NCI-H1092 (cell line): ENCODE measurements at regions not wholly inside any gene's neighbourhood (a gene's known extent, or its start where the extent isn't known, plus 50 kb on each side); places are given as distances from the start of the nearest gene placed in this dataset.

Experiments used
- DNase-seq: peaks from one replicate; lab custom pipeline; 2025; lab: John Stamatoyannopoulos, UW

DNA sequence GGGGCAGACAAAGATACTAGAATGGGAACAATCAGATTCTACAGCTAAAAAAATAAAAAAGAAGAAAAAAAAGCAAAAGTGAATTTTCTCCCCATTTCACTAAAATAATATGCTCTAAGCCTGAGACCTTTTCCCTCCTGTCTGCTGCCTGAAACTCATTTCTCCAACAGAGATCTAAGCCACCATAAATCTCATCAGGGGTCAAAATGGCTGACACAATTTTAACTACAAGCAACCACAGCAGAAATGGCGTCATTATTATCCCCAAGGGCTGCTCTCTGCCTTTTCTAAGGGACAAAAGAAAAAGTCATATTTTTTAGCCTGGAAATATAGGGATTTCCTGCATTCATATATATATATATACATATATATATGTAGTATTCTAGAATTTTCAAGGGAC is 183.7 kb upstream of the CAMK1G start:
- no peak for DNase-seq

DNA sequence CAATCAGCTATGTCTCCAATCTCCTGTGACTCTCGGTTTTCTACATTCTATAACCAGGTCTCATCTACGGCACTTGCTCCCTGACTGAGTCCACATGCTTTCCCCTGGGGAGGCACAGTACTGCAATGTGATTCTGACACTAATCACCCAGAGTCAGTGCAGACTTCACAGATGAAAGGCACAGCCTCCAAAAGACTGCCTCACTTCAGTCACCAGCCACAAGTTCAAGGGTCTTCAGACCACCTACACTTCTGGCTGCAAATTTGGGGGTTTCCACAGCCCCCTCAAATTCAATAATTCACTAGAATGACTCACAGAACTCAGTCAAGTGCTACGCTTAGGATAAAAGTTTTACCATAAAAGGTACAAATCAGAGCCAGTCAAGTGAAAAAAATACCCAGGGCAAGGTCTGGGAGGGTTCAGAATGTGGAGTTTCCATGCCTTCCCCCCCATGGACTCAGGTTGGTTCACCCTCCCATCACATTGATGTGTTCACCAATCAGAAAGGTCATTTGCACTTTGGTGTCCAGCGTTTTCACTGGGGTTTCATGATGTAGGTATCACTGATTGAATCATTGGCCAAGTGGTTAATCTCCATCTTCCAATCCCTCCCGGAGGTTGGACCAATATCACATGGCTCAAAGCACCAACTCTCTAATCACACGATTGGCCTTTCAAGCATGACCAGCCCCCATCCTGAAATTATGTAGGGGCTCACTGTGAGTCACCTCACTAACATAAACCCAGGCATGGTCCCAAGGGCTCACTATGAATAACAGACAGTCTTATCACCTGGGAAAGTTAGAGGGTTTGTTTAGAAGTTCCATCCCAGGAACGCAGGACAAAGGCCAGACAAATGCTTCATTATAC is 182.9 kb upstream of the CAMK1G start:
- no peak for DNase-seq

DNA sequence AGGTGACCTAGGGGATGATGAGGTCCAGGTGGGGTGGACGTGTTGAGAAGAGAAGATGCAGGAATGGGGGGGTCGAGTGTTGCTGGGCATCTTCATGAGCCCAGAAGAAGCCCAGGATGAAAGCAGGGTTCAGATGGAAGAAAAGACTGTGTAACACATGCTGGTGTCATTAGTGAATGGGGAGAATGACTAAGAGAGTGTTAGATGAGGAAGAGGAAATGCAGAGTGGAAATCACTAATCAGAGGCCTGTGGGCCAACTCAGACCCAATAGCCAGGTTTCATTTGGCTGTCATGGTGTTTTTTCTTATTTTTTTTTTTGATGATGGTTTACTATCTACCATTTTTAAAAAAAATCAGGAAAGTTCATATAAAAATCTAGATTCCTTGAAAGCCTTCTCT is 180.8 kb upstream of the CAMK1G start:
- no peak for DNase-seq

DNA sequence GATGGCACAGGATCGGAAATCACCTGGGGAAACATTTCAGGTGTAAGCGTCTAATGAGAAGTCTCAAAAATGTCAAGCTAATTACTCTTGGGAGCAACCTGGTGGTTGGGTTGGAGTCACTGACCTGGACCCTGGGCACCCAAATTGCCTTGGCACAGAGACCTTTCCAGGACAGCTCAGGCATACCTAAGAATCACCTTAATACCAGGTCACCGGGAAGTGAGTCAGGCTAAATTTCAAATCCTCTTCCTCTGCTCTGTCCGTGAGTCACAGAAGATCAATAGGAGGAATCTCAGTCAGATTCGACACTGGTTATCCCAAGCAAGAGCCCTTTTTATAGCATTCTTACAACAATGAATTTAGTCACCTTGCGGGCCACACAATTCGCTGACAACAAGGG is 179.6 kb upstream of the CAMK1G start:
- no peak for DNase-seq

GRCh38 chr1:209404577-209404976 is 178.9 kb upstream of the CAMK1G start:
- no peak for DNase-seq

DNA sequence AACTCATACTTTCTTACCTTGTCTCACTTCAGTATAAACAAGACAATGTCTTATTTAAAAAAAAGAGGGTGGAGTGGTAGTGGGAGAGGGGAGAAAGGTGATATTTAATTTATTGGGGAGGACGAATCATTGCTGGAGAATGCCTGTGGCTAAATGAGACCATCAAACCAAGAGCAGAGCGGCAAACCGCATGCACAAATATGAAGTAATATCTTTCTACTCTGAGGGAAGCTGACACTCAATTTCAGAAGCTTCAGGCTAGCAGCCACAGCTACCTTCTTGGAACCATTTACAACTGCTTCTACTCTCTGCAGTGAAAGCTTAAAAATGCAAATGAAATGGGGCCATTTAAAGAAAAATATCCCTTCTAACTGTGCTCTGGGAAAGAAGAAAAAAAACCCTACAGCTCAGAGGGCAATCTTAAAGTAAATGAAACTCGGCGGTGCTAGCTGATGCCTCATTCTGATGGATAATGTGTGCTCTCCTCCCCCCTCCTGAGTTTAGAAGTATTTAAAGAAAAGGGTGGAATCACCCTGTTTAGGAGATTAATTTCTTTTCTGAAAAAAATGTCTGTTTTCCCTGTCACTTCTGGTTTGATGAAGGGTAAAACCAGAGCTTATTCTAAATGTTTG is 178.2 kb upstream of the CAMK1G start:
- DNase-seq, result no peak

DNA sequence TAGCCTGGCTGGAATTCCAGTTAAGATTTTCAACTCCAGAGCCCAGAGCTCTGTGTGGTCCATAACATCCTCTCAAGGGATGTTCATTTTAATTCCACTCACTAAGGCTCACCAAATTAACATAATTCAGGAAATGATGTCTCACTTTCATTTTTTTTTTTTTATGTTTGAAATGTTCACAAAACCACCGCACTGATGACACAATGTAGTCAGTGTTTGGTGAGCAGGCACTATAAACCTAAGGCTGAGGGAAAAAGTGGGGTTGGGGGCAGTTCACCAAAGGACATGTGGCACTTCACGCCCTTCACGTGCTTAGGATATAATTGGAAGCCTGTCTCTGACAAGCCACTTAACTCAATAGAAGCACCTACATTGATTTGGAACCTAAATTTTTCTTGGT is 177.3 kb upstream of the CAMK1G start:
- no peak for DNase-seq

DNA sequence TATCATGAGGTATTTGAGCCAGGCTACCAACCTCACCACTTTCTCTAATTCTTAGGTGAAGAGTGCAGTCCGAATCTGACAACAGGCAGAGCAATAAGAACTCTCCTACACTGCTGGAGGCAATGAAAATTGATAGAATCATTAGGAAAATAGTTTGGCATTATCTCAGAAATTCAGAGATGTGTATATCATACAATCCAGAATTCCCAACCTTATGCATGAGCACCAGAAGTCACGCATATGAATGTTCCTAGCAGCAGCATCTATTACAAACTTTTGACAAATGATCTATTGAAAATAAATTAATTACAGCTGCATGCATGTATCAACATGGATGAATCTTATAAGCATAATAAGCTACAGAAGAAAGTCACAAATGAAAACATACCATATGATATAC is 176.9 kb upstream of the CAMK1G start:
- no peak for DNase-seq

DNA sequence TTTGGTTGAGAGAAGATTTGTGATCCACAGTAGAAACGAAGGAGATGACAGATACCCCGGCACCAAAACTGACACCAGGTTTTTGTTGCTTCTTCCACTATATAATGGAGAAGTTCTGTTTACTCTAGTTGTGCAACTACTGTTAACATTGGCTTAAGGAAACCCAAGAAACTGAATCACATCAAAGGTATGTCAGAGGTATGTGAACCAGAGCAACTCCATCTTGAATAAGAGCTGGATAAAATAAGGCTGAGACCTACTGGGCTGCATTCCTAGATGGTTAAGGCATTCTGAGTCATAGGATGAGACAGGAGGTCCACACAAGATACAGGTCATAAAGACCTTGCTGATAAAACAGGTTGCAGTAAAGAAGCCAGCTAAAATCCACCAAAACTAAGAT is 173.7 kb upstream of the CAMK1G start:
- no peak for DNase-seq

DNA sequence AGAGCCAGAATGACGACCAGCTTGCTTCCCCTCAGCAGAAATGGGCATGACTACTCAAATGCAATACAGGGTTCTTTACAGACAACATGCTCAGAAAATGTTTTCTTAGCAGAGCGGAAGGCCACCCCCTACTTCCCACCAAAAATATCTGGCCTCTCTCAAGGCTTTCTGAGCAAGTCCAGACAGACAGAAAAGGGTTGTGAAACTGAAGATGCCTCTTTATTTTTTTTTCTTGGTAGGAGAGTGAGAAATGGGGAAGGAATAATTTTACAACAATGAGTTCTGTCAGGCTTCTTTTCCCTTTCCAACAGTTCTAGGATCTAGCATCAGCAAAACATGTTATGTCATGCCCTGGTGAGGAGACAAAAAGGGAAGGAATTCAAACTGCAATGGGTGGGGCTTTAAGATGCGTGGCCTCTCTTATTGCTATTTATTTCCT is 172.0 kb upstream of the CAMK1G start:
- DNase-seq, result no peak

GRCh38 chr1:209412036-209412435 is 171.5 kb upstream of the CAMK1G start:
- no peak for DNase-seq

GRCh38 chr1:209412566-209412965 is 170.9 kb upstream of the CAMK1G start:
- no peak for DNase-seq

DNA sequence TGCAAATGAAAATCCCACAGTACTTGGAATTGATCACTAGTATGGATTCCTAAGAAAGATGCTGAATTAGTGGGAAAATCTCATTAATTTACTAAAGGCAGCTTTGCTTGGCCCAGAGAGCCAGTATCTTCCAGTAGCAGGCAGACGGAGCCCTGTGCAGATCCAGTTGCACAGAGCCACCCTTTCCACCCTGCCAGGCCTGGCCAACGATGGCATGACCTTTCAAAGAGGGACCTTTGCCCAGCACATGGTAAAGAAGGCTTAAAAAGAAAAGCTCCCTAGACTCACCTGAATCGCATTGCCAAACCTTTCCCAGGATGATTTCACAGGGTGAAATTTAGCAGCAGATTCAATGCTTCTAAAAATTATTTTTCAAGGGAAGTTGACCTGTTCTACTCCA is 170.5 kb upstream of the CAMK1G start:
- no peak for DNase-seq

GRCh38 chr1:209414803-209415329 is 168.6 kb upstream of the CAMK1G start:
- no peak for DNase-seq

- no peak for DNase-seq
Measured at GRCh38 chr1:209416039-209416438, 167.5 kb upstream of the CAMK1G start.

- no peak for DNase-seq
Measured at GRCh38 chr1:209416716-209417115, 166.8 kb upstream of the CAMK1G start.

- DNase-seq, result no peak
Measured at GRCh38 chr1:209417761-209418160, 165.8 kb upstream of the CAMK1G start.

GRCh38 chr1:209420276-209420675 is 163.2 kb upstream of the CAMK1G start:
- DNase-seq, result no peak

DNA sequence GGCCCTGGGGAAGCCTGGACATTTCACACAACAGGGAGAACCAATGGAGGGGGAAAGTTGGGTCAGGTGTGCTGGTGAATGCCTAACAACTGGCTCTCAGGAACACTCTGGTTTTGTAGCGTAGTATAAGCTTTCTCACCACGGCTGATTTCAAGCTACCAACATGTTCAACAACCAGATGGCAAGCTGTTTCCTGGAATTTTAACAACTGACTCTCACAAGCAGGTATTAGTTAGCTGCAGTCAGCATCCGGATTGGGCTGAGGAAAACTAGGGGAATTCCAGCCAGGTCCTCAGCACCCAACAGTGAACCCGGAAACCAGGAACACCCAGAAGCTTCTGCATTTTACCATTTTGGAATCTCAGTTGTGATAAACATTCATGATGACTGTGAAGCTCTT is 162.3 kb upstream of the CAMK1G start:
- no peak for DNase-seq

DNA sequence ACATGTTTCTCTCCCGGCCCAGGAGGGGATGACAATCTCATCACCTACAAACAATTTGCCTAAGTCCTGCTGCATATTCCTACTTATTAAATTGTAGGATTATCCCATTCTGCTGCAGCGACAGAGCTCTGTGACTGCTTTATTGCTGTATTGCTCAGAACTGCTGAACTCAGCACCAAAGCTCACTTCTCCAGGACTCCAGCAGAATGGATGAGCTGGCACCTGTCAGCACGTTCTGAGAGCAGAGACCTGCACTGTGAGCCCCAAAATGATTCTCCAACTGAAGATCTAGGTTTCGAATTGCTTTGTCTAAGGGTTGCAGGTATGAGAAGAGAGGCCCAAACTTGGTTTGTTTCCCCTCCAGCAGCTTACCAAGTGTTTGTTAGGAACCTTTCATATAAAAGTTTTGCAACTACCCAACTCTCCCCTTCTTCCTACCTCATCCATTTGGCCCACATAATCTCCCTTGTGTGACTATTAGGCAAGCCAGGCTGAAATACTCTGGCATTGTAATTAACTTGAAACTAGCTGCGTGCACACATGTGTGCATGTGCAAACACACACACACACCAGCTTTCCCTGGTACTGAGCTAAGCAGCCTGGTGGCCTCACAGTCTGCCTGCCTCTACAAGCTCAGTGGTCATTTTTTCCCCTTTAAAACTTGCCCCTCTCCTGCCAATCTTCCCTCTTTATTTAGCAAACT is 161.4 kb upstream of the CAMK1G start:
- DNase-seq, result no peak

- DNase-seq, result no peak
Measured at GRCh38 chr1:209425959-209426358, 157.6 kb upstream of the CAMK1G start.

DNA sequence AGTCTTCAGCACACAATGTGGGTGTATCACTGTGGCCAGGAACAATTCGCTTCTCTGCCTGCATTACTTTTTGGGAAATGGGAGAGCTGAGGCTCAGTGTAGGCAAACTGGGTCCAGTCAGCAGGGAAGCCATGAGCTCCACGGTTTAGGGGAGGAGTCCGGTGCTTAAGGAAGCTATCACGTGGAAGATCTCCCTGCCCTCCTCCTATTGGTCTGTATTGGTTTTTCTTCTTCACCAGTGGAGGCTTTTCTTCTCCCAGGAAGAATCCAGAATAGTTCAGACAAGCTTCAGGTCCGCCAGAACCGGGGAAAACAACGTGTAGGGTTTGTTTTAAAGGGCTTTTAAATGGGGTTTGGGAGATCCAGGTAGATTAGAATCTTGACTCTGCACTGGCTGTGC is 156.2 kb upstream of the CAMK1G start:
- DNase-seq, result no peak

DNA sequence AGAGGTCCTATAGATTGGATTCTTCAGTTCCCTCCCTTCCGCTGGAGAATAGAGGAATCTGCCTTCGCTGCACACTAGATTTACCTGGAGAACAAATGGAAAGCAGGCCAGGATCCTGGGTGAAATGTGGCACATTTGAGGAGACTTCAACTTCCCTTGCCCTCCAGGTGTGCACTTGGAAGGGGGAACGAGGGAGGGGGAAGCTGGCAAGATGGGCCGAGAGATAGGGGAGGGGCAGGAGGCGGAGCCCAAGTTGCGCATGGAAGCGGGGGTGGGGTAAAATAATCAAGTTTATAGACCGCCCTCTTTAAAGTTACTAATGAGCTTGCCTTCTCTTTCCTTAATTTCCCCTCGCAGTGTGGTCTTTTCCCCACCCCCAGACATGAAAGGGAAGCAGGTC is 155.7 kb upstream of the CAMK1G start:
- DNase-seq, result no peak
